H9 (cell line): ENCODE measurements at regions not wholly inside any gene's neighbourhood (a gene's known extent, or its start where the extent isn't known, plus 50 kb on each side); places are given as distances from the start of the nearest gene placed in this dataset.

ENCODE experiments used
- DNase-seq: peaks from one replicate; pipeline ENCODE4 v3.0.0-alpha.2; 2017
- H2AFZ ChIP-seq: one replicate; pipeline ENCODE4 v1.6.1; 2013; ENCODE audit warnings: mild to moderate bottlenecking, low read length, control low read depth, moderate library complexity
- H2AK5ac ChIP-seq: 2 replicates; pipeline ENCODE4 v1.6.1; 2013; ENCODE audit warnings: low read length, control low read depth, mixed read lengths; ENCODE audit not compliant: insufficient read length
- H2BK120ac ChIP-seq: one replicate; pipeline ENCODE4 v1.6.1; 2013; ENCODE audit warnings: low read depth, mild to moderate bottlenecking, low read length, control low read depth, inconsistent platforms; ENCODE audit not compliant: poor library complexity, severe bottlenecking
- H2BK12ac ChIP-seq: 2 replicates; pipeline ENCODE4 v1.6.1; 2013; ENCODE audit warnings: low read length, control low read depth, mixed read lengths, low read depth; ENCODE audit not compliant: insufficient read length
- H2BK15ac ChIP-seq: 2 replicates; pipeline ENCODE4 v1.6.1; 2013; ENCODE audit warnings: low read depth, low read length, control low read depth
- H2BK20ac ChIP-seq: one replicate; pipeline ENCODE4 v1.6.1; 2013; ENCODE audit warnings: low read depth, mild to moderate bottlenecking, low read length, control low read depth, inconsistent platforms; ENCODE audit not compliant: poor library complexity, severe bottlenecking
- H2BK5ac ChIP-seq: 2 replicates; pipeline ENCODE4 v1.6.1; 2013; ENCODE audit warnings: low read length, control low read depth, mixed read lengths; ENCODE audit not compliant: insufficient read length
- H3K14ac ChIP-seq: 2 replicates; pipeline ENCODE4 v1.6.1; 2013; ENCODE audit warnings: low read length, control low read depth; ENCODE audit not compliant: insufficient read depth
- H3K18ac ChIP-seq: 2 replicates; pipeline ENCODE4 v1.6.1; 2013; ENCODE audit warnings: low read depth, mild to moderate bottlenecking, mixed read lengths, low read length, control low read depth; ENCODE audit not compliant: insufficient read length
- H3K23ac ChIP-seq: 2 replicates; pipeline ENCODE4 v1.6.1; 2013; ENCODE audit warnings: low read length, control low read depth, mixed read lengths, low read depth; ENCODE audit not compliant: insufficient read length
- H3K23me2 ChIP-seq: 2 replicates; pipeline ENCODE4 v1.6.1; 2013; ENCODE audit warnings: low read depth, mild to moderate bottlenecking, mixed read lengths, low read length, control low read depth; ENCODE audit not compliant: insufficient read length, poor library complexity, severe bottlenecking
- H3K27ac ChIP-seq: 2 replicates; pipeline ENCODE4 v1.5.1; 2013; ENCODE audit warnings: low read length, control low read depth, mixed read lengths, low read depth; ENCODE audit not compliant: insufficient read length
- H3K27me3 ChIP-seq: 2 replicates; pipeline ENCODE4 v1.6.1; 2013; ENCODE audit warnings: low read length, control low read depth, inconsistent platforms; ENCODE audit not compliant: insufficient read depth
- H3K4ac ChIP-seq: 2 replicates; pipeline ENCODE4 v1.6.1; 2013; ENCODE audit warnings: low read depth, mild to moderate bottlenecking, control low read depth, inconsistent platforms, low read length, moderate library complexity
- H3K4me1 ChIP-seq: 2 replicates; pipeline ENCODE4 v1.6.1; 2013; ENCODE audit warnings: low read length, control low read depth, inconsistent platforms; ENCODE audit not compliant: insufficient read depth
- H3K4me2 ChIP-seq: 2 replicates; pipeline ENCODE4 v1.6.1; 2013; ENCODE audit warnings: low read length, control low read depth, mixed read lengths; ENCODE audit not compliant: insufficient read length, insufficient read depth
- H3K56ac ChIP-seq: 2 replicates; pipeline ENCODE4 v1.6.1; 2013; ENCODE audit warnings: low read depth, mild to moderate bottlenecking, mixed read lengths, low read length, control low read depth; ENCODE audit not compliant: insufficient read length
- H3K79me1 ChIP-seq: 2 replicates; pipeline ENCODE4 v1.6.1; 2013; ENCODE audit warnings: low read depth, mild to moderate bottlenecking, moderate library complexity, low read length, control low read depth, inconsistent platforms; ENCODE audit not compliant: insufficient read depth, poor library complexity, severe bottlenecking
- H3K79me2 ChIP-seq: 2 replicates; pipeline ENCODE4 v1.6.1; 2013; ENCODE audit warnings: low read length, control low read depth, inconsistent platforms; ENCODE audit not compliant: insufficient read depth
- H3K9ac ChIP-seq: 2 replicates; pipeline ENCODE4 v1.6.1; 2013; ENCODE audit warnings: low read length, control low read depth, mixed read lengths; ENCODE audit not compliant: insufficient read length; ENCODE audit errors: extremely low read depth
- H3K9me3 ChIP-seq: one replicate; pipeline ENCODE4 v1.6.1; 2013; ENCODE audit warnings: low read depth, low read length, inconsistent platforms; ENCODE audit not compliant: control insufficient read depth
- H3T11ph ChIP-seq: one replicate; pipeline ENCODE4 v1.6.1; 2013; ENCODE audit warnings: mild to moderate bottlenecking, low read length, control low read depth, inconsistent platforms
- H4K20me1 ChIP-seq: one replicate; pipeline ENCODE4 v1.6.1; 2013; ENCODE audit not compliant: control insufficient read depth, insufficient read length, insufficient read depth
- H4K5ac ChIP-seq: 2 replicates; pipeline ENCODE4 v1.6.1; 2013; ENCODE audit warnings: low read depth, mild to moderate bottlenecking, mixed read lengths, low read length, control low read depth; ENCODE audit not compliant: insufficient read length
- H4K8ac ChIP-seq: replicated peaks from 2 replicates; pipeline ENCODE4 v1.6.1; 2013; ENCODE audit warnings: low read length, control low read depth, mixed read lengths, low read depth; ENCODE audit not compliant: insufficient read length
- H4K91ac ChIP-seq: 2 replicates; pipeline ENCODE4 v1.6.1; 2013; ENCODE audit warnings: low read depth, mild to moderate bottlenecking, moderate library complexity, mixed read lengths, low read length, control low read depth; ENCODE audit not compliant: insufficient read length
- H3K27ac Mint-ChIP-seq, 3 experiments: 2 replicates in 2 of 3; 3 replicates in 1 of 3; pipeline ENCODE4 v1.8.0; 2020 to 2021; ENCODE audit warnings: mixed read lengths in 3 of 3, mild to moderate bottlenecking in 1 of 3, moderate library complexity in 1 of 3
- H3K27me3 Mint-ChIP-seq: 2 replicates; pipeline ENCODE4 v1.8.0; 2021; ENCODE audit warnings: low read depth, mild to moderate bottlenecking, moderate library complexity, mixed read lengths
- H3K36me3 Mint-ChIP-seq, 3 experiments: 2 replicates in 2 of 3; 3 replicates in 1 of 3; pipeline ENCODE4 v1.8.0; 2020 to 2021; ENCODE audit warnings: low read depth in 3 of 3, mixed read lengths in 3 of 3; ENCODE audit not compliant: insufficient read depth in 1 of 3
- H3K4me1 Mint-ChIP-seq, 2 experiments: 2 replicates each; pipeline ENCODE4 v1.8.0; 2020; ENCODE audit warnings: mixed read lengths in 2 of 2
- H3K4me3 Mint-ChIP-seq, 2 experiments: 2 replicates in 1 of 2; 3 replicates in 1 of 2; pipeline ENCODE4 v1.8.0; 2020 to 2021; ENCODE audit warnings: mild to moderate bottlenecking in 2 of 2, mixed read lengths in 2 of 2, moderate library complexity in 1 of 2
- H3K9me3 Mint-ChIP-seq, 2 experiments: 2 replicates in 1 of 2; 3 replicates in 1 of 2; pipeline ENCODE4 v1.8.0; 2020; ENCODE audit warnings: mild to moderate bottlenecking in 2 of 2, mixed read lengths in 2 of 2, moderate library complexity in 1 of 2
- CTCF ChIP-seq: fragments of 200-600 bp; sonication (generic); conservative IDR thresholded peaks from 3 replicates; pipeline ENCODE4 v1.8.0; 2021; ENCODE audit warnings: antibody characterized with exemption, mild to moderate bottlenecking
- WGBS: extraction: QIAGEN DNeasy Blood & Tissue Kit; methylation state at CpG from one replicate; pipeline ENCODE4 v1.1.7; 2013; ENCODE audit warnings: missing lambda C conversion rate, low lambda C conversion rate, mixed read lengths; ENCODE audit not compliant: insufficient read length; ENCODE audit errors: extremely low coverage; 5-methylcytosine and 5-hydroxymethylcytosine counted together

GRCh38 chr13:39963612-39964011 is 308.1 kb downstream of the COG6 start:
- Histone ChIP-seq H4K91ac (no peak overlapping the region), H4K20me1 (no peaks in the 10 kb centered on the region), H3K27ac (no peak overlapping the region), H4K8ac (no peak overlapping the region), H3K9ac (no peak overlapping the region), H3K27me3 (no peaks in the 10 kb centered on the region), H2BK12ac (no peak overlapping the region), H2BK5ac (no peak overlapping the region), H3K18ac (no peak overlapping the region), H2BK15ac (no peak overlapping the region), H3K23ac (no peak overlapping the region), H3K4me2 (no peak overlapping the region), H3K14ac (no peak overlapping the region), H3K4ac (no peak overlapping the region), H3K79me2 (no peaks in the 10 kb centered on the region), H3K56ac (no peak overlapping the region), H2AFZ (no peak overlapping the region), H2BK20ac (no peak overlapping the region), H3K79me1 (no peaks in the 10 kb centered on the region), H3K4me1 (no peaks in the 10 kb centered on the region; the same call in 1 of the 2 replicates), H4K5ac (no peak overlapping the region), H3K9me3 (no peaks in the 10 kb centered on the region), H3K23me2 (no peaks in the 10 kb centered on the region), H2AK5ac (no peak overlapping the region), H2BK120ac (no peak overlapping the region), H3T11ph (no peak overlapping the region)
- Mint-ChIP-seq H3K4me3 (no peak overlapping the region), H3K9me3 (no peaks in the 10 kb centered on the region), H3K4me1 (peaks cover 3 to 9% of the 10 kb centered on the region in 2 experiments; a peak in 2 of 4 replicates), H3K36me3 (no peaks in the 10 kb centered on the region), H3K27ac (no peak overlapping the region), H3K27me3 (no peaks in the 10 kb centered on the region)
- TF ChIP-seq CTCF = no peak
- DNase-seq = no peak
- WGBS = no CpG with 5 or more reads among the region's 1 CpG
